ENCODE measurements at regions not wholly inside any gene's neighbourhood (a gene's known extent, or its start where the extent isn't known, plus 50 kb on each side); places are given as distances from the start of the nearest gene placed in this dataset.

- no peak overlapping the region for H3K27ac ChIP-seq (ENCODE audit: low read depth, low read length)
- H3K4me2 ChIP-seq (ENCODE audit: insufficient read depth, low read length): no peak overlapping the region
- no peak for DNase-seq (ENCODE audit: insufficient read length, low spot score, missing footprints)
- no peak for TF ChIP-seq CTCF (IDR thresholded peaks at IDR 0.05; ENCODE audit: extremely low read depth, low read depth, low read length)
- no peak overlapping the region for H2AFZ ChIP-seq (ENCODE audit: low read length)
- no peaks in the 10 kb centered on the region for H3K27me3 ChIP-seq (ENCODE audit: insufficient read depth, low read length)
- no peaks in the 10 kb centered on the region for H3K9me3 ChIP-seq (ENCODE audit: low read depth, low read length)
- no peaks in the 10 kb centered on the region for H4K20me1 ChIP-seq (ENCODE audit: insufficient read depth, low read length)
- no peak overlapping the region for H3K4me3 ChIP-seq (ENCODE audit: insufficient read depth, low read length)
- peaks cover 20% of the 10 kb centered on the region for H3K4me1 ChIP-seq (ENCODE audit: insufficient read depth, low read length)
- H3K36me3 ChIP-seq (ENCODE audit: insufficient read depth, low read length): no peaks in the 10 kb centered on the region
- H3K79me2 ChIP-seq (ENCODE audit: insufficient read depth, low read length): no peaks in the 10 kb centered on the region
These were observed 168.8 kb downstream of the CLCN4 start for GRCh38 chrX:10325611-10326010.

GRCh38 chrX:10326578-10326977 lies 169.8 kb downstream of the CLCN4 start:
- no peaks in the 10 kb centered on the region for H3K9me3 ChIP-seq (ENCODE audit: low read depth, low read length)
- H4K20me1 ChIP-seq (ENCODE audit: insufficient read depth, low read length): no peaks in the 10 kb centered on the region
- H3K4me1 ChIP-seq (ENCODE audit: insufficient read depth, low read length): peaks cover 20% of the 10 kb centered on the region
- DNase-seq (ENCODE audit: insufficient read length, low spot score, missing footprints): no peak
- H3K27me3 ChIP-seq (ENCODE audit: insufficient read depth, low read length): no peaks in the 10 kb centered on the region
- H3K27ac ChIP-seq (ENCODE audit: low read depth, low read length): no peak overlapping the region
- H3K4me2 ChIP-seq (ENCODE audit: insufficient read depth, low read length): no peak overlapping the region
- no peak overlapping the region for H3K4me3 ChIP-seq (ENCODE audit: insufficient read depth, low read length)
- no peaks in the 10 kb centered on the region for H3K79me2 ChIP-seq (ENCODE audit: insufficient read depth, low read length)
- no peaks in the 10 kb centered on the region for H3K36me3 ChIP-seq (ENCODE audit: insufficient read depth, low read length)
- no peak overlapping the region for H2AFZ ChIP-seq (ENCODE audit: low read length)
- TF ChIP-seq CTCF (IDR thresholded peaks at IDR 0.05; ENCODE audit: extremely low read depth, low read depth, low read length): peak; percentile 46

GRCh38 chrX:10327651-10328050 lies 170.9 kb downstream of the CLCN4 start:
- no peaks in the 10 kb centered on the region for H3K9me3 ChIP-seq (ENCODE audit: low read depth, low read length)
- H3K4me2 ChIP-seq (ENCODE audit: insufficient read depth, low read length): peak overlapping the region; percentile 23
- DNase-seq (ENCODE audit: insufficient read length, low spot score, missing footprints): peak; percentile 71
- no peaks in the 10 kb centered on the region for H4K20me1 ChIP-seq (ENCODE audit: insufficient read depth, low read length)
- H3K4me1 ChIP-seq (ENCODE audit: insufficient read depth, low read length): peaks cover 20% of the 10 kb centered on the region
- no peak overlapping the region for H3K4me3 ChIP-seq (ENCODE audit: insufficient read depth, low read length)
- no peaks in the 10 kb centered on the region for H3K27me3 ChIP-seq (ENCODE audit: insufficient read depth, low read length)
- no peak overlapping the region for H3K27ac ChIP-seq (ENCODE audit: low read depth, low read length)
- no peak for TF ChIP-seq CTCF (IDR thresholded peaks at IDR 0.05; ENCODE audit: extremely low read depth, low read depth, low read length)
- no peaks in the 10 kb centered on the region for H3K36me3 ChIP-seq (ENCODE audit: insufficient read depth, low read length)
- H3K79me2 ChIP-seq (ENCODE audit: insufficient read depth, low read length): no peaks in the 10 kb centered on the region
- peak overlapping the region; percentile 35 for H2AFZ ChIP-seq (ENCODE audit: low read length)

GRCh38 chrX:10329984-10330383 lies 173.2 kb downstream of the CLCN4 start:
- Histone ChIP-seq H4K20me1 (ENCODE audit: insufficient read depth, low read length) (no peaks in the 10 kb centered on the region), H3K79me2 (ENCODE audit: insufficient read depth, low read length) (no peaks in the 10 kb centered on the region), H3K27me3 (ENCODE audit: insufficient read depth, low read length) (no peaks in the 10 kb centered on the region), H2AFZ (ENCODE audit: low read length) (no peak overlapping the region), H3K27ac (ENCODE audit: low read depth, low read length) (no peak overlapping the region), H3K4me2 (ENCODE audit: insufficient read depth, low read length) (no peak overlapping the region), H3K4me3 (ENCODE audit: insufficient read depth, low read length) (no peak overlapping the region), H3K9me3 (ENCODE audit: low read depth, low read length) (no peaks in the 10 kb centered on the region), H3K36me3 (ENCODE audit: insufficient read depth, low read length) (no peaks in the 10 kb centered on the region), H3K4me1 (ENCODE audit: insufficient read depth, low read length) (peaks cover 18% of the 10 kb centered on the region)
- DNase-seq (ENCODE audit: insufficient read length, low spot score, missing footprints): peak; percentile 22
- TF ChIP-seq CTCF (IDR thresholded peaks at IDR 0.05; ENCODE audit: extremely low read depth, low read depth, low read length): no peak
